ENCODE measurements at regions not wholly inside any gene's neighbourhood (a gene's known extent, or its start where the extent isn't known, plus 50 kb on each side); places are given as distances from the start of the nearest gene placed in this dataset.
A peak's percentile ranks its signal among the peaks of the same experiment; 100 is the strongest.
"Not testable (repeated sequence)": the region's sequence is repeated elsewhere in the genome, so short reads cannot be mapped to it uniquely, and the experiment has no call there.

DNA sequence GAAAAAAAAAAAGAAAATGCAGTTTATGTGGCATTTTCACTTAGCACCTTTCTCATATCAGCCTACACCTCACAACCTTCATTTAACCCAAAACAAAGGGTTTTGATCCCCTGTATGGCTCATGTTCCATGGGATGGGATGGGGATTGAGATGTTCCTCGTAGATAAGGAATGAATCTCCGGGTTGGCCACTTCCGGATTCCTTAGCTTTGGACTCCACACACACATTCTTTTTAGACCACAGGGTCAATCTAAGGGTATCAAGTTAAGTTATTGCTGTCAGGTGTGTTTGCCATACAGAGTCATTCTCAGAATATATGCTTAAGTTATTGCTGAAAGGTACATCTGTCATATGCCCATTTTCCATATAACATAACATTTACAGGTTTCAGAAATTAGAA lies 301.4 kb upstream of the TGFBR2 start:
- no peak for DNase-seq

DNA sequence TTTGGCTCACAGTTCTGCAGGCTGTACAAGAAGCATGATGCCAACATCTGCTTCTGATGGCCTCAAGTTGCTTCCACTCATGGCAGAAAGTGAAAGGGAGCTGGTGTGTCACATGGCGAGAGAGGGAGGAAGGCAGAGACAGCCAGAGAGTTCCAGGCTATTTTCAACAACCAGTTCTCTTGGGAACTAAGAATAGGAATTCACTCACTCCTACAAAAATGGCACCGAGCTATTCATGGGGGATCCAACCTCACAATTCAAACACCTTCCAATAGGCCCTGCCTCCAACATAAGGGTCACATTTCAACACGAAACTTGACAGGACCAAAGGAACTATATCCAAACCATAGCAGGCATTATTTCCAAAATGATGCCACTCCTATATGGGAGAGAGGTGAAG lies 299.5 kb upstream of the TGFBR2 start:
- no peak for DNase-seq

DNA sequence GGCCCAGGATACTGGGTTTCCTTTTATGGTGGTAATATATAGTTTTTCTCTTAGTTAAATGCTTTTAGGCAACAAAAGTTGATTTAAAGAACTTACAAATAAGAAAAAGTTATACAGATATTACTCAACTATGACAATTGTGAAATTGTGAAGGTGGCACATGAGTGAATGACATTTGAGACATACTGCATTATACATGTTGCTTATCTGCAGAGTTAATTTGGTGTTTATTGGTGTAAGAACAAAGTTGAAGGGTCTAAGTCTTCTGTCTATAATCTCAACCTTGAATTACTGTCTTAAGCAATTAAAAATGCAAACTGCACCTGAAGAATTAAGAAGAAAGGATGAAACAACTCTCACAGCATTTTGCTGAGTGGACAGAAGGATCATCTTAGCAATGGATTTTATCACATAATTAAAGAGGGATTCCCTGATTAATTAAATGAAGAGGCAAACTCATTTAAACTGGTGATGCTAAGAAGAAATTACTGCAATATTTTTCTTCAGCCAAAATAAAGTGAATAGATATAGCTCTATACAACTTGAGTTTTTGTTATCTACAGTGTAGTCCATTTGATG lies 298.9 kb upstream of the TGFBR2 start:
- DNase-seq, result no peak

DNA sequence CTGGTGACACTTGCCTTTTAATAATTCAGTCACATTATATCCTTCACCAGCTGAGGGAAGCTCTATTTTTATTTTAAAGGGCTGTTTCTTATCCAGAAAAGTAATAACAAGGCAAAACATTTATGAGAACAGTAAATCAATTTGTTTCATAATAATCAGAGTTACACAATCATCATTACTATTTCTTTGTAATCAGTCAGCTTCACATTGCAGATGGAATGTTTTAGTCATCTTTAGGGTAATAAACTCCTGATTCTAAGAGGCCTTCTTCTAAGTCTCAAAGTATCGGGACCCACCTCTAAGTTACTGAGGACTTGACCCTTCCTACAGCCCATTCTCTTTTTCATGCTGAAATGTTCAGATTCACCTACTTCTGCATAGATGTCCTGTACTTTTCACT lies 298.3 kb upstream of the TGFBR2 start:
- no peak for DNase-seq

DNA sequence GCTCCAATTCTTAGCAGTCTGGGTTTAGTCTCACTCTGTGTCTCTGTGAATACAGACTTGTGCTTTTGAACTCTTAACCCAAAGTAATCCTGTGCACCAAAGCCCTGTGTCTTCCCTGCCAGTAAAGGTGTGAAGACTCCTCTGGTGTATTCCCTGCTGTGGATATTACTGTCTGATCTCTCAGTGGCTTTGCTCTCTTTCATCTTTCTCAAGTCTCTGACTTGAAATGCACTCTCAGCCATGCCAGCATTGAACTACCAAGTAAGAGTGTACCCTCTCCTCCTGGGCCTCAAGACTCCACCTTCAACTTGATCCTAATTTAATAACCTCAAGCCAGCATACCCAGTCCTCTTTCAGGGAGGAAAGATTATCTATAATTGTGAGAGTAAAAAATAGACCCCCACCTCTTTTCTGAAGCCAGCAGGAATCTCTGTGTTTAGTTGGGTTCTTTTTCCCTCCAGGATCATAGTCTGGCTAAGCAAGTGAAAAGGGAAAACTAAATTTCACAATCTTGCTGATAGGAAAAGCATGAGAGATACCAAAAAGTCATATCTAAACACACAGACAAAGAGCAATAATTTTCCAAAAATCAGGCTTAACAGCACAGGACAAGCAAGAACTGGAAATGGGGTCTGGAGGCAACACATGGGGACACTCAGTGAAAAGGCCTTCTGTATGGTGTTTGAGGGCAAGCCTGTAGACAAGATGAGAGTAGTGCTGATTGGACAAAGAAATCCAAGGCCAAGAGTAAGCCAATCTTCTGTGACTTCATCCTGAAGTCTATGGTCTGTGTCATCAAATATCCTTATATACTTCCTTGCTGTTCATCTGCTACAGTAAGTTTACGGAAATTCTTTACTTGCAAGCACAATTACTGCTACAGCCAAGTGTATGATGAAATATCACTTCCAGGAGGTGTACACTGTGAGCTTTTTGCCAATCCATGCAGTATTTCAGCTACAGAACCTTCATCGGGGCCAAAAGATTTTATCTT lies 296.1 kb upstream of the TGFBR2 start:
- DNase-seq, result no peak

DNA sequence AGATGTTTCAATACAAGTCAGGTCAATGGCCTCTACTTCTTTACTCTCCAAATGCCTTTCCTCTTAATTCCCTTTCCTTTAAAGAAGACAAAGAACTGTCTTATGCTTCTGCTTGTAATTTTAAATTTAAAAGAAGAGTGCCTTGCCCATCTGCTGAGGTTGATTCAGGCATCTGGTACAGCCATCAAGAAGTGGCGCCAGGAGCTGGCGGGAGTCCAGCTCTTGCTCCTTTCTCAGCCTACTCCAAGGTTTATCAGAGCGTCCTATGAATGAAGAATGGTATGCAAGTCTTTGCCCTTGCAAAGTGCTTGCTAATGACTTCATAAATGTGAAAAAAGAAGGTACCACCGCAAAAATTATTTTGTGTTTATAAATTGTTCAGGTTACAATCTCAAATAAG lies 294.6 kb upstream of the TGFBR2 start:
- DNase-seq, result no peak

DNA sequence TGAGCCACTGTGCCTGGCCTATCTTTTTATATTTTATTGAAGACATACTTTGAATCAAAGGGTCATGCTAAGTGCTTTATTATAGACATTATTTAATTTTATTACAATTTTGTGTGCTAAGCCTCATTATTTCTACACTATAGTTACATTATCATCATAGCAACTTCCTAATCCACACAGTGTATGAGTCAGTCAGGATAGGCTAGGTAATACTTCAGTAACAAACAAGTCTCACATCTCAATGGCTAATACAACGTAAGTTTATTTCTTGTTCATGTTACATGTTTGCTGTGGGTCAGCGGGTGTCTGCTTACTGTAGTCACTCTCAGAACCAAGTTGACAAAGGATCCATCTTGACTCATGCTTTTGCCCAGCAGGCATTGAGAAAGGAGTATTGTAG lies 292.6 kb upstream of the TGFBR2 start:
- DNase-seq, result no peak

DNA sequence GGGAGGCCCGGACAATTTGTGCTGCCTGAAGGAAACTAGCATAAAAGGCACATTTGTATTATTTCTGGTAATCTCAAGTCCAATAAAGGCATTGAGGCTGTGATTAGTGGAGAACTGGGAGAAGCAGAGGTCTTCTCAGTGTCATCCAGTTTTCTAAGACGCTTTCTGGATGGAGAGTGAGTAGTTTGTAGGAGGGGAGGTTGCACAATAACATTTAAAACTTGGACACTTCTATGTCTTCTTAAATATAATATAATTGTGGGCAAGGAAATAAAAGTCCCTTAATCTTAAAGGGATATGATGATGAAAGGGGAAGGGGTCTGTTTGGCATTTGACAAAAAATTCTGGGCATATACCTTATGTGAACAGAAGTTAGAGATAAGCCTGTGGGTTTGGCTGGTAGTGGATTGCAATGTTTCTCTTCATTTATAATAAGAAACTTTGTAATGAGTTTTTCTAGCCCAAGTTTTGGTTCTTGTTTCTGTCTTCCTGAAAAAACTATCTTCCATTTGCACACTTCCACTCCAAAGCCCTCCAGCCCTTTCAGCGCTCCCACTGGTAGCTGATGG lies 291.6 kb upstream of the TGFBR2 start:
- DNase-seq, result no peak

DNA sequence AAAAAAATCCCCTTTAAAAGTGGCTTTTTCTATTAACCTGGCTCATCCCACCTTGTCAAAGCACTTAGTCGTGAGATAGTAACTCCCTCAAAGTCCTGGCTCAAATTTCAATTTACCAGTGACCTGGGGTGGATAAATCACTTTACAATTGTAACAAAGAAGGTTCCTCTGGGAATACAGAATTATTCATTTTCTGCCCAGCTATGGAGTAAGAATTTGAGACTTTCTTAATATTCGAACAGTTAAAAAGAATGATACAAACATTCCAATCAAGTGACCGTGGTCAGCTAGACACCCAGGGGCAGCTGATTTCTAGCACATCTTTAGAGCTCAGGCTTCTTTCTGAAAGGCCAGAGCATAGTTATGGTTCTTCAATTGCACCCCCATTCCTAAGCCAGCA lies 291.0 kb upstream of the TGFBR2 start:
- DNase-seq, result no peak

DNA sequence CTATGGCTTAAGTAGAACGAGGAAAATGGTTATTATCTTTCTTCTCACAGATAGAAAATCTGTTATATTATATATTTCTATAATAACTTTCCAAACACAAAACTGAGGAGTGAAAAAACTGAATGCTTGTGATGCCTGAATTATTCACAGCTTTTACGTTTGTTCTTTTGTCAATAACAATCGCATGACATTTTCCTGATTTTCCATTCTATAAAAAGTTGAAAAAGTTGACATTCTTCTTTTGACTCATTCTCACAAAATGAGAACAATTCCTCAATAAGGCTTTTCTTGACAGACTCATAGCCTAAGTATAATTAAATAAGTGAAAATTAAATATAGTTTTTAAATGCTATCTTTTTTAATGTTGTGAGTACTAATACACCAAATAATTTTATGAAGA lies 288.8 kb upstream of the TGFBR2 start:
- no peak for DNase-seq

DNA sequence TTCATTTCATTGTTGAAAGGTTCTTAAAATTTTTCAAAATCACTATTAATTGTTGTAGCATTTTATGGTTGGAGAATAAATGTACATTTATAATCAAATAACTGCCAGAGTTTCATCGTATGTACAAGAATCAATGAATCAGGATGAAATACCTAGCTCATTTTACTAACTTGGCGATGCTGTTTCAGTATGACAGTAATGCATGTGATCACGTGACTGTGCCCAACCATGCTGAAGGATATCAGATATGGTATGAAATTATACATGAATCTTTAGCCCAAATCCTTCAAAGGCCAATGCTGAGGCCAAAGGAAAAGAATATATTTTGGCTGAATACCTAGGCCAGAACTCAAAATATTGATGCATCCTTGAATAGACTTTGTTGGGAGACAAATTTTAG lies 288.3 kb upstream of the TGFBR2 start:
- DNase-seq, result no peak

DNA sequence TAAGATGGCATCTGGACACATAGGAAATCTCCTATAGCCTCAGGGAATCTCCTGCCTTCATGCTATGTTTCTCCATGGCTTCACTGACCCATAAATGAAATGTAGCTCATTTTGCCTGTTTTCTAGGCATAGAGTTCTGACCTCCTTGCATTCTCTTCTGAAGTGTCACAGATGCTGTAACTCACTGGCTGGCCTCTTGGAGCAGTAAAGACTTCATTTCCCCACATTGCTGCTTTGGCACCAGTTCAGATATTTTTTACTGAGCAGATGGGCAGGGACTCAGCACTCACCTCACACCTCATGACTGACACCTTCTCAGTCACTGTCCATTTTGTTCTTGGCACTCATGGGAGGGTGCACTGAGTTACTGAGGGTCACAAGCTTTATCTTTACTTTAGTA lies 286.7 kb upstream of the TGFBR2 start:
- DNase-seq, result peak; percentile 34

DNA sequence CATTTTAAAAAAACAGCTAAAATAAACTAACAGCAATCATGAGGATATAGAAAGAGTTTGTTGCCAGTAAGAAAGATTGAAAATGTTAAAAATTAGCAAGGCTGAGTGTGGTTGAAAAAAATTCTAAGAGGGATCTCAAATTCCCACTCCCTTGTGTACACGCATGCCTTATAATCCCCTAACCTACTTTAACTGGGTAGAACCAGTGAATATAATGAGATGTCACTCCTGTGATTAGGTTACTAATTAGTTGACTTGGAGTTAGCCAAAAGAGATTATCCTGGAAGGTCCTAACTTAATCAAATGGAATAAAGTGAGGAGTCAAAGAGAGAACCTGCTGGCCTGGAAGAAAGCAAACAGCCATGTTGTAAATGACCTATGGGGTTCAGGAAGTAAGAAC lies 286.0 kb upstream of the TGFBR2 start:
- no peak for DNase-seq

DNA sequence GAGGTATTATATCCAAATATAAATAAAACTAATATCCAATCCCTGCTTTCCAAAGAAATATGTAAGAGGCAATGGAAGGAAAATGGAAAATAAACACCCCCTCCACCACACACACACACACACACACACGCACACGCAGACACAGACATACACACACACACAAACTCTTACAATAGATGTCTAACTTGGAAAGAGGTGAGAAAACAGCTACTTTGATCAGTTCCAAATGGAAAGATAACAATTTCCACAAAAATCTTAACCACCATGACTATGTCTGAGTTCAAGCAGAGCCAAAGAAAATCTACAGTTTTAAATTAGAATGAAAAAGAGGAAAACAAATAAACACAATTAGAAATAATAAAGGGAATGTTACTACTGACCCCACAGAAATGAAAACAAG lies 285.3 kb upstream of the TGFBR2 start:
- no peak for DNase-seq

DNA sequence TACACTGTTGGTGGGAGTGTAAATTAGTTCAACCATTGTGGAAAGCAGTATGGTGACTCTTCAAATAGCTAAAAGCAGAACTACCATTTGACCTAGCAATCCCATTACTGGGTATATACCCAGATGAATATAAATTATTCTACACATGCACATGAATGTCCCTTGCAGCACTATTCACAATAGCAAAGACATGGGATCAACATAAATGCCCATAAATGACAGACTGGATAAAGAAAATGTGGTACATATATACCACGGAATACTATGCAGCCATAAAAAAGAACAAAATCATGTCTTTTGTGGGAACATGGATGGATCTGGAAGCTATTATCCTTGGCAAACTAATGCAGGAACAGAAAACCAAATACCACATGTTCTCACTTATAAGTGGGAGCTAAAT lies 282.8 kb upstream of the TGFBR2 start:
- not testable (repeated sequence) for DNase-seq

DNA sequence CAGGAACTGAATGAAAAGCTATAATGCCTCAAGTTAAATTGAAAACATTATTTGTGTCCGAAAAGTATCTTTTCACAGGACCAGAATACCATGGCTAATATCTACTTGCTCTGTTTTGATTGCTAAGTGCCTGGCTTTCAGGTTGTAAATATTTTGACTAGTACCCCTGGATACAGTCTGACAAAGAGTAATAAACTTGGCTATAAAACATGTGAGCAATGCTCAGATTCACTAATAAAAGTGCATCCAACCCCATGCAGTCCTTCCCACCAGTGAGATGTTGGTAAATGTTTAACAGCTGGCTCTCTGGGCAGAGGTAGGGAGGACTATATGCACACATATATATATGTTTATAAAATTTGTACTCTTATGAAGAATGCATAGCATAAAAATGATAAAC lies 281.8 kb upstream of the TGFBR2 start:
- DNase-seq, result no peak

DNA sequence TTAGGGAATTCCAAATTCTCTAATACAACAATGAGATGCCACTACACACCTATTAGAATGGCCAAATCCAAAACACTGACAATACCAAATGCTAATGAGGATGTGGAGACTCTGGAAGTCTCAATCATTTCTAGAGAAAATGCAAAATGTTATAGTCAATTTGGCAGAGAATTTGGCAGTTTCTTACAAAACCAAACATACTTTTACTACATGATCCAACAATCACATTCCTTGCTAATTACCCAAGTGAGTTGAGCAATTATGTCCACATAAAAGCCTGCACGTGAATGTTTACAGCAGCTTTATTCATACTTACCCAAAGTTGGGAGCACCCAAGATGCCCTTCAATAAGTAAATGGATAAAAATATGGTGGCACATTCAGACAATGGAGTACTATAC lies 278.4 kb upstream of the TGFBR2 start:
- DNase-seq, result not testable (repeated sequence)

DNA sequence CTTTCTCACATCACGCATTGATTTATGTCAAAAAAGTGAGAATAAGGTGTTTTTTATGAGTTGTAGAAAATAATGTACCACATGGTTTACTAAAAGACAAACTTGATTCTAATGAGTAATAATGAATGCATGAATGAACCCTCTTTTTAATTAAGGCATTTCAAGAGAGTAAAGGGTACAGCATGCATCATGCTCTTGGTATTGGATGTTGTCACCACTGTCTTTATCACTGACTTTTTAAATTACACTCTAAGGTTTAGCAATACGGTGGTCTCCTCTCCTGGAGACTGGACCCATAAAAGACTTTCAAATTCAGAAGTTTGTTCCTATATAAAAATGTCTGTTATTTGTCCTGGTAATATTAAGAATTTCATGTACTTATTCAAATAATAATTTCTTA lies 277.5 kb upstream of the TGFBR2 start:
- not testable (repeated sequence) for DNase-seq

DNA sequence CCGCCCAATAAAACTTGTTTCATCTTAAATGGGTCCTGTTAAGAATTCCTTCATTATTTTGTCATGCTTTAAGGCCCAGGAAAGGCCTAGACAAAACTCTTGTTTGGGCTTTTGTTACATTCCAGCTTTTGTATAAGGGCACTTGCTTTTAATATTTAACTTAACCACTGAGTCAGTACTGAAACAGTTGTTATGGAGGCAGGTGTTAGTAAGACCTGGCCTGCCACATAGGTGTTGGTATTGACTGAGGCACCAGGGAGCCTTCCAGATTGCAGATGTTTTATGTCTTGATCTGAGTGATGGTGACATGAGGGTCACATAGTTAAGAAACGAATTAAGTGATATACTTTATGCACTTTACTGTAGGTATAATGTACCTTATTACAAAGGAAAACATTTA lies 274.9 kb upstream of the TGFBR2 start:
- DNase-seq, result no peak

DNA sequence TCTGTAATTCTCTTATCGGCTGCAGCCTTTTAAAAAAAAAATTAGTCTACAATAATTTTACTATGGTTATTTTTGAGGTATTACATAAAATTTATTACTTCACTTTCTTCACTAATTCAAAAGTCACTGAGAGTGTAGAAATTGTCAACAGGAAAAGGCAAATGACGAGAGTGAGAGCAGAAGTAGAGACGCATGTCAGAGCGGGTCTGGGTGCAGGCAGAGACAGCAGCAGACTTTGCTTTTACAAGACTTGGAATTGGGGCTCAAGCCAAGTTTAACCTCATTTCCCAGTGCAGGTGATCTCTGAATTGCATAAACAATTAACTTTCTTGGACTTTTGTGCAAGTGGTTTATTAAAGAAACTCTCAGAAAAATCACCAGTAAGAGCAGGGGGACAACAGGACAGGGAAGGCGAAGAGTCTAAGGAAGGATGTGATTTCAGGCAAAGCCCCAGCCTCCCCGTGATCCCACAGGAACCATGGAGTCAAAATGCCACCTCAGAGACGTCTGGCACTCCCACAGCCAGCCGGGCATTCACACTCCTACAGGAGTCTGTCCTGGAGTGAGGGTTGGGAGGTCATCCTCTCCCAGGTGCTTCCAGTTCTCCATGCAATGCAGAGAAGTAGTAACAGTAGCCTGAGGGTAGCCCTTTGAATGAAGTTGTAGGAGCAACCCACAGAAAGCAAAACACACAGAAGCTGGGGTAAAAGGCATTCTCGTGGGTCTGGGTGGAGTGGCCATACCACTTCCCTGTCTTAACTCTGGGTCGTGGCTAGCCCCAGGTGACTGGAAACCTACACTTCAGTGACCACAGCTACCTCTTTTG lies 274.0 kb upstream of the TGFBR2 start:
- no peak for DNase-seq

DNA sequence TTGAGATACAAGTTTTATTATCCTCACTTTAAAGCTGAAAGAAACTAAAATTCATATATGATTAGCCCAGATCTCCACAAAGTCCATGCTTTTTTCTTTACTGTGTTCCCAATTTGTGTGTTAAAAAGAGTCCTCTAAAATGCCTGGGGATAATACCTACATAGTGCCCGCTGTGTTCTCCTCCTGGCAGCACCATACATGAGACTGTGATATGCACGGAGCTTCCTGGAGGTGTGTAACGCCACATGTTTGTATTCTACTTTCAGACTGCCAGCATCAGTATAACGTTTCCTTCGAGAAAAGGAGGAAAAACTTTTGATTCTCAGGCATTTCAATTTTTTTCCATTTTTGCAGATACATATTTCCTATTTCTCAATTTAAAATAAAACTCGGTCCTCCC lies 273.3 kb upstream of the TGFBR2 start:
- no peak for DNase-seq

DNA sequence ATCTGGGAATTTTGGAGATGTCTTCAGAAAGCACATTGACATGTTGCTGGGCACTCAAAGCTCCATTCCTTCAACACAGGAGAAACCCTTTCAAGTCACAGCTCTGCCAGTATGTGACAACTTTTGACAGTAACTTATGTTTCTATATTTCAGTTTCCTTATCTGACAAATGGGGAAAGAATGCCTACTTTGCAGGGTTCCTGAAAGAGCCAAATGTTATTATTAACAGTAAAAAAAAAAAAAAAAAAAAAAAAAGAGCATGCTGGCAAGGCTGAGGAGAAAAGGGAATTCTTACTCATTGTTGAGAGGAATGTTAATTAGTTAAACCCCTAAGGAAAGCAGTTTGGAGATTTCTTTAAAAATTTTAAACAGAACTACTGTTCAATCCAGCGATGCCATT lies 272.5 kb upstream of the TGFBR2 start:
- DNase-seq, result no peak

DNA sequence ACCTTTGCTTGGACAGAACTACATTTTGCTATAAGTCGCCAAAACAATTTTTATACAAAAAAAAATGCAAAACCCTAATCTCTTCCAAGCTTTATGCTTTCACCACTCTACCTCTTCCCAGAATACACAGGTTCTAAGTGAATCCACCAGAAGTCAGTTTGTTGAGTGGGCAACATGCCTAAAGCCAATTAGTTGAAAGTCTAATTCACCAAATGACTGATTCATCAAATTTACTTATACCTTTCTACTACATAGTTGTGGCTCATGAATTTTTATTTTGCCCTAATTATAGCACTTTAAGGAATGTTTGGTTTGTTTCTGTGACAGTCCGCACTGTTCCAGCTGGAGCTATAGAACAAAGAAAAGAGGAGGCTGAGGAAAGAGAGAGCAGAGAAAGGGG lies 265.9 kb upstream of the TGFBR2 start:
- DNase-seq, result no peak

All from central memory CD4-positive, alpha-beta T cell (primary cell).